Left ventricle myocardium inferior (tissue), 1 donor: ENCODE measurements at regions not wholly inside any gene's neighbourhood (a gene's known extent, or its start where the extent isn't known, plus 50 kb on each side); places are given as distances from the start of the nearest gene placed in this dataset.

ENCODE experiments used
- DNase-seq: peaks from one replicate; pipeline ENCODE4 v3.0.0-alpha.2; 2020
- H3K27ac ChIP-seq: fragments of 200-600 bp; replicated peaks from 2 replicates; pipeline ENCODE4 v1.8.0; 2021
- H3K27me3 ChIP-seq: fragments of 200-600 bp; 2 replicates; pipeline ENCODE4 v1.8.0; 2021; ENCODE audit warnings: low read depth
- H3K36me3 ChIP-seq: fragments of 200-600 bp; 2 replicates; pipeline ENCODE4 v1.8.0; 2021
- H3K4me1 ChIP-seq: fragments of 200-600 bp; 2 replicates; pipeline ENCODE4 v1.8.0; 2021
- H3K4me3 ChIP-seq: fragments of 200-600 bp; 2 replicates; pipeline ENCODE4 v1.8.0; 2021; ENCODE audit warnings: mild to moderate bottlenecking, moderate library complexity
- H3K9me3 ChIP-seq: fragments of 200-600 bp; replicated peaks from 2 replicates; pipeline ENCODE4 v1.8.0; 2021
- CTCF ChIP-seq: fragments of 200-600 bp; IDR thresholded peaks from 2 replicates; pipeline ENCODE4 v1.8.0; 2021; ENCODE audit warnings: antibody characterized with exemption, mild to moderate bottlenecking, borderline replicate concordance
- intact Hi-C: fragments of 100-400 bp; cut with micrococcal nuclease; formaldehyde crosslinking; loops from one replicate; pipeline ENCODE4 v1.11.0; 2022
- donor health status: DM: no; HTN: yes; CAD: no; lungs with severe emphysema.

- Histone ChIP-seq H3K27ac (no peak overlapping the region), H3K4me1 (peaks cover 2% of the 10 kb centered on the region), H3K27me3 (peaks cover 24% of the 10 kb centered on the region), H3K4me3 (no peak overlapping the region), H3K9me3 (no peaks in the 10 kb centered on the region), H3K36me3 (no peaks in the 10 kb centered on the region)
- DNase-seq = no peak
- intact Hi-C loops = no loop called here
- no peak for TF ChIP-seq CTCF
These were observed 2190.6 kb upstream of the TENM3 start for GRCh38 chr4:180052629-180053028.

- Histone ChIP-seq H3K4me3 (no peak overlapping the region), H3K36me3 (no peaks in the 10 kb centered on the region), H3K9me3 (no peaks in the 10 kb centered on the region), H3K4me1 (peaks cover 12% of the 10 kb centered on the region), H3K27me3 (peaks cover 39% of the 10 kb centered on the region), H3K27ac (no peak overlapping the region)
- intact Hi-C loops = no loop called here
- no peak for TF ChIP-seq CTCF
- no peak for DNase-seq
These were observed 2188.9 kb upstream of the TENM3 start for GRCh38 chr4:180054291-180054690.

DNA sequence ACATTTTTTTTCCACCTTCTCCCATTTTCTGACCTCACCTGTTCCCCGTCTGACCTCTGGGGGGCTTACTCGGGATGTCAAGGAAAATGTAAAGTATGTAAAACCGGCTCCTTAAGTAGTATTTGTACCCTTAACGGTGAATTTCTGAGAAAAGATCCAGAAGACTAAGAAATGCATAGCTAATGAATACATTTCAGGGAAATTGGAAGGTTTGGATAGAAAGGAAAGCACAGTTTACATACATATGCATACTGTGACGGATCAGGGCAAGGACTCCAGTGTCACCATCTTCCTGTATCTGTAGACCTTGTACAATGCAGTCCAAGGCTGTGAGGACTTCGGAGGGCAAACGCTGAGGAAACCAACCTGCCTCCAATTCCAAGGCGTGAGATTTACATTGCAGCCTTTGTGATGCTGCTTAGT lies 2185.9 kb upstream of the TENM3 start:
- Histone ChIP-seq H3K9me3 (no peaks in the 10 kb centered on the region), H3K27ac (no peak overlapping the region), H3K4me3 (peak overlapping the region; percentile 64), H3K4me1 (peaks cover 22% of the 10 kb centered on the region), H3K27me3 (peaks cover 69% of the 10 kb centered on the region), H3K36me3 (no peaks in the 10 kb centered on the region)
- no peak for TF ChIP-seq CTCF
- DNase-seq = no peak
- intact Hi-C loops = no loop called here

DNA sequence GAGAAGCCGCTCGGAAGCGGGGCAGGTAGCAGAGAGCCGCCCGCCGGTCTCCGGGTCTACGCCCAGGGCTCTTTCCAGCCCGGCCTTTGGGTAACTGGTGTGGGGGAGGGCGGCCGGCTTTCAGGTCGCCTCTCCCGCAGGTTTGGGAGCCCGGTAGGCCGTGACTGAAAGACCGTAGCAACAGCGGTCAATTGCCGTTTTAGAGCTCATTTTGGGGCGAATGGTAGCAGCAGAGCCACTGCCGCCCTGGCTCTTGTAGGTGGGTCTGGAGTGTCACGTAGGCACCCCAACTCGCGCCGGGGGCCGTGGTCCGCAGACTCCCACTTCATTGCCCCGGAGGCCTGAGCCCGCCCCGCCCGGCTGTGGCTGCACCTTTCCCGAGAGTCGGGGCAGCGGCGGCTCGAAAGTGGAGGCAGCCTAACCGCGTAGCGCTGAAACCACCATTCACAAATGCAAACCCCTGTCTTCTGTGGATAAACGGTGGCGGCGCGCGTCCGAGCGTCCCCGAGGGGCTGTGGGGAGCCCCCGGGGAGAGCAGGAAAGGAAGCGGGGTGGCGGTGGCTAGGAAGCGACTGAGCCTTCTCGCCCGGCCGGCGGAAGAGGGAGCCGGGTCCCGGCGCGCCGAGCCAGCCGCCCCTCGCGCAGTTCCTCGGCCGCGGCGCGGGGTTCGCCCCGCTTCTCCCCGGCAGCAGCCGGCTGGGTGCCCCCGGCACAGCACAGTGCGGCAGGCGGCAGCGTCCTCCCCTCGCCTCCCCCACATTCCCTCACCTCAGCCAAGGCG lies 2185.1 kb upstream of the TENM3 start:
- TF ChIP-seq CTCF = no peak

GRCh38 chr4:180058691-180059215 lies 2184.4 kb upstream of the TENM3 start:
- peak overlapping the region; percentile 64 for H3K4me3 ChIP-seq
- H3K36me3 ChIP-seq = no peaks in the 10 kb centered on the region
- no peak for DNase-seq
- intact Hi-C loops = no loop called here
- peaks cover 84% of the 10 kb centered on the region for H3K27me3 ChIP-seq
- no peak for TF ChIP-seq CTCF
- no peak overlapping the region for H3K27ac ChIP-seq
- H3K4me1 ChIP-seq = peaks cover 22% of the 10 kb centered on the region
- no peaks in the 10 kb centered on the region for H3K9me3 ChIP-seq

More for the DNA sequence above, 2185.1 kb upstream of the TENM3 start:
- Histone ChIP-seq H3K4me1 (peaks cover 22% of the 10 kb centered on the region), H3K27me3 (peaks cover 77% of the 10 kb centered on the region), H3K36me3 (no peaks in the 10 kb centered on the region), H3K4me3 (peak overlapping the region; percentile 64), H3K27ac (no peak overlapping the region), H3K9me3 (no peaks in the 10 kb centered on the region)
- intact Hi-C loops = no loop called here
- no peak for DNase-seq
